ENCODE measurements at regions not wholly inside any gene's neighbourhood (a gene's known extent, or its start where the extent isn't known, plus 50 kb on each side); places are given as distances from the start of the nearest gene placed in this dataset.

- no peak overlapping the region for H3K9ac ChIP-seq (ENCODE audit: low read length)
- no peak overlapping the region for H2AFZ ChIP-seq (ENCODE audit: low read length)
- no peaks in the 10 kb centered on the region for H3K27me3 ChIP-seq (ENCODE audit: insufficient read depth, low read length)
- H3K36me3 ChIP-seq (ENCODE audit: insufficient read depth, low read length), result no peaks in the 10 kb centered on the region
- H3K4me2 ChIP-seq (ENCODE audit: low read length), result no peak overlapping the region
- no peaks in the 10 kb centered on the region for H3K4me1 ChIP-seq (ENCODE audit: insufficient read depth, low read length, severe bottlenecking)
- H3K9me3 ChIP-seq (ENCODE audit: low read length), result no peaks in the 10 kb centered on the region
- H3K4me3 ChIP-seq (ENCODE audit: low read depth, low read length, poor library complexity, severe bottlenecking), result no peak overlapping the region
- H4K20me1 ChIP-seq (ENCODE audit: insufficient read depth, low read length), result no peaks in the 10 kb centered on the region
- H3K79me2 ChIP-seq (ENCODE audit: insufficient read depth, low read length), result no peaks in the 10 kb centered on the region
- no peaks in the 10 kb centered on the region for H3K9me2 ChIP-seq (ENCODE audit: low read depth, low read length)
- TF ChIP-seq EZH2 (IDR thresholded peaks at IDR 0.05; ENCODE audit: borderline replicate concordance, low read length), result no peak
- TF ChIP-seq, protein P1, sequence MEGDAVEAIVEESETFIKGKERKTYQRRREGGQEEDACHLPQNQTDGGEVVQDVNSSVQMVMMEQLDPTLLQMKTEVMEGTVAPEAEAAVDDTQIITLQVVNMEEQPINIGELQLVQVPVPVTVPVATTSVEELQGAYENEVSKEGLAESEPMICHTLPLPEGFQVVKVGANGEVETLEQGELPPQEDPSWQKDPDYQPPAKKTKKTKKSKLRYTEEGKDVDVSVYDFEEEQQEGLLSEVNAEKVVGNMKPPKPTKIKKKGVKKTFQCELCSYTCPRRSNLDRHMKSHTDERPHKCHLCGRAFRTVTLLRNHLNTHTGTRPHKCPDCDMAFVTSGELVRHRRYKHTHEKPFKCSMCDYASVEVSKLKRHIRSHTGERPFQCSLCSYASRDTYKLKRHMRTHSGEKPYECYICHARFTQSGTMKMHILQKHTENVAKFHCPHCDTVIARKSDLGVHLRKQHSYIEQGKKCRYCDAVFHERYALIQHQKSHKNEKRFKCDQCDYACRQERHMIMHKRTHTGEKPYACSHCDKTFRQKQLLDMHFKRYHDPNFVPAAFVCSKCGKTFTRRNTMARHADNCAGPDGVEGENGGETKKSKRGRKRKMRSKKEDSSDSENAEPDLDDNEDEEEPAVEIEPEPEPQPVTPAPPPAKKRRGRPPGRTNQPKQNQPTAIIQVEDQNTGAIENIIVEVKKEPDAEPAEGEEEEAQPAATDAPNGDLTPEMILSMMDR (IDR thresholded peaks at IDR 0.05; ENCODE audit: low read length), result no peak
- no peak overlapping the region for H3K27ac ChIP-seq (ENCODE audit: low read depth, low read length, poor library complexity, severe bottlenecking)
- no peaks in the 10 kb centered on the region for H3F3A ChIP-seq (ENCODE audit: insufficient read depth, low read length)
Observed at GRCh38 chr3:127482216-127483004, 108.1 kb downstream of the TPRA1 start.

DNA sequence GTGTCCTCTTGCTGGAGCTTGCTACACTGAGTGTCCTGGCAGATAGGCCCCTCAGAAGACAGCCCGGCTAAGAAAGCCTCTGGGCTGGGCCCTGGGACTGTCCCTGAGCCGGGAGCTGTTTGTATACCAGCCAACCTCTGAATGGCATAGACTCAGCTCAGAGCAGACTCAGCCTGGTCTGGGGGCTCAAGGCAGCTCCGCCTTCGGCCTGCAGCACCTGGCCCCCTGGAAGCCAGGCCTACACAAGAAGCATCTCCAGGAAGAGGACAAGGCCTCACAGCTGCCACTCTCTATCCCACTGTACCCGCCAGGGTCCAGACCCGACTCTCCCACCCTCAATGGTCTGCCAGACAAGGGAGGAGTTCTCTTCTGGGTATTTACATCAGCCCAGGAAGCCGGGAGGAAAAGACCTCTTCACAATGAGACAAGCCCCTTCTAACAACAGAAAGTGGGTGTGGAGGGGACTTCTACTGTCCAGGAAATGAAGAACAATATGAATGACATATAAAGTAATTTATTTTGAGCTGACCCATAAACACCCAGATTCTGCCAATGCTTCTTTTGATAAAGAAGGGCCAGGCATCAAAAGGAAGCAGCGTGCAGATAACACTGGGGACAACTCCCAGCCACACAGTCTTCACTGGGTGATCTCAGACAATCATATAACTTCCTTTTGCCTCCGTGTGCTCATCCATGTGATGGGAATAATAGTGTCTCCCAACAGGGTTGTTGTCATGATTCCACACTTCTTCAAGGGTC lies 110.2 kb downstream of the TPRA1 start:
- TF ChIP-seq EZH2 (IDR thresholded peaks at IDR 0.05; ENCODE audit: borderline replicate concordance, low read length), result no peak
- TF ChIP-seq, protein P1 (IDR thresholded peaks at IDR 0.05; ENCODE audit: low read length), result no peak
- no peaks in the 10 kb centered on the region for H4K20me1 ChIP-seq (ENCODE audit: insufficient read depth, low read length)
- no peaks in the 10 kb centered on the region for H3K27me3 ChIP-seq (ENCODE audit: insufficient read depth, low read length)
- H3K4me1 ChIP-seq (ENCODE audit: insufficient read depth, low read length, severe bottlenecking), result no peaks in the 10 kb centered on the region
- no peaks in the 10 kb centered on the region for H3K79me2 ChIP-seq (ENCODE audit: insufficient read depth, low read length)
- H3K9me2 ChIP-seq (ENCODE audit: low read depth, low read length), result no peaks in the 10 kb centered on the region
- H3K4me3 ChIP-seq (ENCODE audit: low read depth, low read length, poor library complexity, severe bottlenecking), result no peak overlapping the region
- H3K9me3 ChIP-seq (ENCODE audit: low read length), result no peaks in the 10 kb centered on the region
- no peak overlapping the region for H3K4me2 ChIP-seq (ENCODE audit: low read length)
- no peak overlapping the region for H2AFZ ChIP-seq (ENCODE audit: low read length)
- no peaks in the 10 kb centered on the region for H3F3A ChIP-seq (ENCODE audit: insufficient read depth, low read length)
- no peak overlapping the region for H3K27ac ChIP-seq (ENCODE audit: low read depth, low read length, poor library complexity, severe bottlenecking)
- H3K9ac ChIP-seq (ENCODE audit: low read length), result no peak overlapping the region
- no peaks in the 10 kb centered on the region for H3K36me3 ChIP-seq (ENCODE audit: insufficient read depth, low read length)

DNA sequence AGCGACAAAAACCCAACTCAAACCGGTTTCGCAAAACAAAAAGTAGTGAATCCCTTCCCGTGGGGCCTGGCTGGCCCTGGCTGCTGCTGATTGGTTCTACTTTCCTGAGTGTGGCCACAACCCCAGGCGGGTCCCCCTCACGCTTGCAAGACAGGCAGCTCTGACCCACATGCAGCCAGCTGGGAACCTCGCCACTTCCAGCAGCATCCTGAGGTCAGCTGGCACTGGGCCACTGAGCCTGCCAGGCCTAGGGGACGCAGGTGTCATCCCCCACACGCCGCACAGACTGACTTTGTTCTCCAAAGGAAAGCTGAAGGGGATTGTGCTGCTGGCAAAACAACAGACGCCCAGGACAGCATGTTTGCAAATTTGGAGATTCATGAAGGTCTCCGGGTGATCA lies 111.1 kb downstream of the TPRA1 start:
- TF ChIP-seq, protein P1 (IDR thresholded peaks at IDR 0.05; ENCODE audit: low read length), result no peak
- no peak for TF ChIP-seq EZH2 (IDR thresholded peaks at IDR 0.05; ENCODE audit: borderline replicate concordance, low read length)
- Histone ChIP-seq H3K4me3 (ENCODE audit: low read depth, low read length, poor library complexity, severe bottlenecking) (no peak overlapping the region), H3K4me1 (ENCODE audit: insufficient read depth, low read length, severe bottlenecking) (no peaks in the 10 kb centered on the region), H3F3A (ENCODE audit: insufficient read depth, low read length) (no peaks in the 10 kb centered on the region), H3K9me3 (ENCODE audit: low read length) (no peaks in the 10 kb centered on the region), H3K79me2 (ENCODE audit: insufficient read depth, low read length) (no peaks in the 10 kb centered on the region), H4K20me1 (ENCODE audit: insufficient read depth, low read length) (no peaks in the 10 kb centered on the region), H3K9me2 (ENCODE audit: low read depth, low read length) (no peaks in the 10 kb centered on the region), H3K4me2 (ENCODE audit: low read length) (no peak overlapping the region), H3K9ac (ENCODE audit: low read length) (no peak overlapping the region), H3K27me3 (ENCODE audit: insufficient read depth, low read length) (no peaks in the 10 kb centered on the region), H3K36me3 (ENCODE audit: insufficient read depth, low read length) (no peaks in the 10 kb centered on the region), H3K27ac (ENCODE audit: low read depth, low read length, poor library complexity, severe bottlenecking) (no peak overlapping the region), H2AFZ (ENCODE audit: low read length) (no peak overlapping the region)

Data from OCI-LY1 (cell line).